Liver (tissue), 3 donors: ENCODE measurements at regions not wholly inside any gene's neighbourhood (a gene's known extent, or its start where the extent isn't known, plus 50 kb on each side); places are given as distances from the start of the nearest gene placed in this dataset.

ENCODE experiments used
- EGR1 ChIP-seq, 2 donors: IDR thresholded peaks; 2 replicates each; pipeline ENCODE4 v1.6.1; 2016 to 2018; ENCODE audit warnings: antibody characterized with exemption in 2 of 2, low read depth in 2 of 2
- GABPA ChIP-seq, 2 donors: IDR thresholded peaks in 1 of 2; conservative IDR thresholded peaks in 1 of 2; 2 replicates each; pipeline ENCODE4 v1.6.1; 2016; ENCODE audit warnings: antibody characterized with exemption in 2 of 2, mild to moderate bottlenecking in 1 of 2, moderate library complexity in 1 of 2
- HNF4A ChIP-seq, 2 donors: conservative IDR thresholded peaks; 2 replicates each; pipeline ENCODE4 v1.6.1; 2016; ENCODE audit warnings: antibody characterized with exemption in 2 of 2, mild to moderate bottlenecking in 2 of 2
- JUND ChIP-seq, 2 donors: IDR thresholded peaks; 2 replicates each; pipeline ENCODE4 v1.6.1; 2016; ENCODE audit warnings: antibody characterized with exemption in 2 of 2
- RAD21 ChIP-seq, 2 donors: IDR thresholded peaks; 2 replicates each; pipeline ENCODE4 v1.6.1; 2016; ENCODE audit warnings: antibody characterized with exemption in 2 of 2, mild to moderate bottlenecking in 2 of 2
- SP1 ChIP-seq: IDR thresholded peaks from 2 replicates; pipeline ENCODE4 v1.6.1; 2018; ENCODE audit warnings: antibody characterized with exemption, mild to moderate bottlenecking
- YY1 ChIP-seq: IDR thresholded peaks from 2 replicates; pipeline ENCODE4 v1.6.1; 2016; ENCODE audit warnings: antibody characterized with exemption, mild to moderate bottlenecking
- TF ChIP-seq, protein P1 (sequence below): fragments of 150-350 bp; IDR thresholded peaks from 2 replicates; pipeline ENCODE4 v1.5.1; 2017; ENCODE audit warnings: improper control_type of control experiment, low read depth, low read length; ENCODE audit not compliant: missing input control
- TF ChIP-seq, protein P2 (sequence below): IDR thresholded peaks from 2 replicates; pipeline ENCODE4 v1.6.1; 2016; ENCODE audit warnings: antibody characterized with exemption
- TF ChIP-seq, protein P3 (sequence below): IDR thresholded peaks from 2 replicates; pipeline ENCODE4 v1.6.1; 2016; ENCODE audit warnings: antibody characterized with exemption, mild to moderate bottlenecking
- donor health status: healthy.
- donor health status: healthy.

DNA sequence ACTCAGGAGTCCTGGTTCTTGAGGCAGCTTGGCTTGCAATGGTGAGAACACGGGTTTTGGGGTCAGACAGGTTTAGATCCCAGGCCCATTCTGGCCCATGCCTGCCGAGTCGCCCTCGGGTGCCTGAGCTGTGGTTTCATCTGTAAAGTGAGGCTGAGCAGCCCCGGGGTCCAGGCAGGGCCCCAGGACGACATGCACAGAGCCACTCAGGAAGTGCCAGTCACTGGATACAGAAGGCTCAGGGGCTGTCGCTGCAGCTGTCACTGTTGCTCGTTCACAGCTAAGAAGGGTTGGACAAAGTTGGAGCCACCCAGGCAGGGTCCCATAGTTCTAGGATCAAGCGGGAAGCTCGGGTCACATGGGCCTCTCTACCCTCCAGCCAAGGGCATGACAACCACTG, 403.1 kb downstream of the BCL11B start:
- TF ChIP-seq, protein P1, sequence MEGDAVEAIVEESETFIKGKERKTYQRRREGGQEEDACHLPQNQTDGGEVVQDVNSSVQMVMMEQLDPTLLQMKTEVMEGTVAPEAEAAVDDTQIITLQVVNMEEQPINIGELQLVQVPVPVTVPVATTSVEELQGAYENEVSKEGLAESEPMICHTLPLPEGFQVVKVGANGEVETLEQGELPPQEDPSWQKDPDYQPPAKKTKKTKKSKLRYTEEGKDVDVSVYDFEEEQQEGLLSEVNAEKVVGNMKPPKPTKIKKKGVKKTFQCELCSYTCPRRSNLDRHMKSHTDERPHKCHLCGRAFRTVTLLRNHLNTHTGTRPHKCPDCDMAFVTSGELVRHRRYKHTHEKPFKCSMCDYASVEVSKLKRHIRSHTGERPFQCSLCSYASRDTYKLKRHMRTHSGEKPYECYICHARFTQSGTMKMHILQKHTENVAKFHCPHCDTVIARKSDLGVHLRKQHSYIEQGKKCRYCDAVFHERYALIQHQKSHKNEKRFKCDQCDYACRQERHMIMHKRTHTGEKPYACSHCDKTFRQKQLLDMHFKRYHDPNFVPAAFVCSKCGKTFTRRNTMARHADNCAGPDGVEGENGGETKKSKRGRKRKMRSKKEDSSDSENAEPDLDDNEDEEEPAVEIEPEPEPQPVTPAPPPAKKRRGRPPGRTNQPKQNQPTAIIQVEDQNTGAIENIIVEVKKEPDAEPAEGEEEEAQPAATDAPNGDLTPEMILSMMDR: no peak
- TF ChIP-seq RAD21 (IDR thresholded peaks at IDR 0.05) (no peak), YY1 (no peak), GABPA (IDR thresholded peaks at IDR 0.05 in 1 of 2, conservative IDR thresholded peaks at IDR 0.05 in 1 of 2) (no peak), SP1 (no peak), JUND (IDR thresholded peaks at IDR 0.05) (no peak), EGR1 (IDR thresholded peaks at IDR 0.05; ENCODE audit: low read depth in 2 of 2) (no peak), HNF4A (conservative IDR thresholded peaks at IDR 0.05) (no peak)
- TF ChIP-seq, protein P2, sequence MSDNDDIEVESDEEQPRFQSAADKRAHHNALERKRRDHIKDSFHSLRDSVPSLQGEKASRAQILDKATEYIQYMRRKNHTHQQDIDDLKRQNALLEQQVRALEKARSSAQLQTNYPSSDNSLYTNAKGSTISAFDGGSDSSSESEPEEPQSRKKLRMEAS: no peak
- TF ChIP-seq, protein P3, sequence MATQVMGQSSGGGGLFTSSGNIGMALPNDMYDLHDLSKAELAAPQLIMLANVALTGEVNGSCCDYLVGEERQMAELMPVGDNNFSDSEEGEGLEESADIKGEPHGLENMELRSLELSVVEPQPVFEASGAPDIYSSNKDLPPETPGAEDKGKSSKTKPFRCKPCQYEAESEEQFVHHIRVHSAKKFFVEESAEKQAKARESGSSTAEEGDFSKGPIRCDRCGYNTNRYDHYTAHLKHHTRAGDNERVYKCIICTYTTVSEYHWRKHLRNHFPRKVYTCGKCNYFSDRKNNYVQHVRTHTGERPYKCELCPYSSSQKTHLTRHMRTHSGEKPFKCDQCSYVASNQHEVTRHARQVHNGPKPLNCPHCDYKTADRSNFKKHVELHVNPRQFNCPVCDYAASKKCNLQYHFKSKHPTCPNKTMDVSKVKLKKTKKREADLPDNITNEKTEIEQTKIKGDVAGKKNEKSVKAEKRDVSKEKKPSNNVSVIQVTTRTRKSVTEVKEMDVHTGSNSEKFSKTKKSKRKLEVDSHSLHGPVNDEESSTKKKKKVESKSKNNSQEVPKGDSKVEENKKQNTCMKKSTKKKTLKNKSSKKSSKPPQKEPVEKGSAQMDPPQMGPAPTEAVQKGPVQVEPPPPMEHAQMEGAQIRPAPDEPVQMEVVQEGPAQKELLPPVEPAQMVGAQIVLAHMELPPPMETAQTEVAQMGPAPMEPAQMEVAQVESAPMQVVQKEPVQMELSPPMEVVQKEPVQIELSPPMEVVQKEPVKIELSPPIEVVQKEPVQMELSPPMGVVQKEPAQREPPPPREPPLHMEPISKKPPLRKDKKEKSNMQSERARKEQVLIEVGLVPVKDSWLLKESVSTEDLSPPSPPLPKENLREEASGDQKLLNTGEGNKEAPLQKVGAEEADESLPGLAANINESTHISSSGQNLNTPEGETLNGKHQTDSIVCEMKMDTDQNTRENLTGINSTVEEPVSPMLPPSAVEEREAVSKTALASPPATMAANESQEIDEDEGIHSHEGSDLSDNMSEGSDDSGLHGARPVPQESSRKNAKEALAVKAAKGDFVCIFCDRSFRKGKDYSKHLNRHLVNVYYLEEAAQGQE: no peak
